Occipital lobe (tissue), 1 donor: ENCODE measurements at regions not wholly inside any gene's neighbourhood (a gene's known extent, or its start where the extent isn't known, plus 50 kb on each side); places are given as distances from the start of the nearest gene placed in this dataset.

Experiments used
- DNase-seq: peaks from one replicate; lab custom pipeline; 2025; lab: John Stamatoyannopoulos, UW

GRCh38 chr1:232555494-232556210 is 74.3 kb downstream of the SIPA1L2 start:
- no peak for DNase-seq

- DNase-seq: no peak
These were observed 75.5 kb downstream of the SIPA1L2 start for GRCh38 chr1:232554409-232554808.

- no peak for DNase-seq
These were observed 76.1 kb downstream of the SIPA1L2 start for GRCh38 chr1:232553809-232554208.

- DNase-seq: no peak
These were observed 76.7 kb downstream of the SIPA1L2 start for GRCh38 chr1:232553050-232553754.

- no peak for DNase-seq
These were observed 78.5 kb downstream of the SIPA1L2 start for GRCh38 chr1:232551386-232551785.

- DNase-seq: no peak
These were observed 79.9 kb downstream of the SIPA1L2 start for GRCh38 chr1:232550007-232550406.

DNA sequence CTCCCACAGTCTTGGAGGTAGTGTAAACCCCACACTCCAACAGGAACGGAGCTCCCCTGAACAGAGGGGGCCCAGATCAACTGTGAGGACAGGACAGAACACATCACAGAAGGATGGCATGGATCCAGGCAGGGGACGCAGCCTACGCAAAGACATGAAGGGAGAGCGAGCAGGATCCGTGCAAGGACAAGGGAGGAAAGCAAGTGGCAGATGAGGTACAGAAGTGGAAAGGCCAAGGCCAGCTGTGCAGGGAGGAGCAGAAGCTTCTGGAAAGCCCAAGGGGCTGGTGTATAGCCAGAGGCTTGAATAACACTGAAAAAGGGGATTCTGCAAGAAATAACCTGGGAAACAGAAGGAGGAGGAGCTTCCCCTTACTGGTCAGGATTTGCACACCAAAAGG is 81.2 kb downstream of the SIPA1L2 start:
- DNase-seq: no peak

GRCh38 chr1:232547938-232548484 is 81.9 kb downstream of the SIPA1L2 start:
- DNase-seq: no peak

- no peak for DNase-seq
These were observed 87.0 kb downstream of the SIPA1L2 start for GRCh38 chr1:232542633-232543593.

DNA sequence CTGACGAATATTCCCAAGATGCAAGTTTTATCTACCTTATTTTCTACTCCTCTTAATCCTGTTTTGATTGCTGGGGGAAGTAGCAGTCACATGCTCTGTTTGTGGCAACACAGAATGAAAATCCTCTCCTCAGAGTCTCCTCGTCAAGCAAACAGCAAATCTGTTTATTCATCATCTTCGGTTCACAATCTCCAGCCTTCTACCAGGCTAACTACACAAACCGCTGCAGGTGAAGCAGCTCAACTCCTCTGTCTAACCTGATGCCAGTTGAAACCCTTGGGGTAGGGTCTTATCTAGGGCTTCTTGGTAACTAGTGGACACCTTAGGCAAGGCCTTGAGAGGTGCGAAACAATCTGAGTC is 91.0 kb downstream of the SIPA1L2 start:
- DNase-seq: no peak

- DNase-seq: no peak
These were observed 91.5 kb downstream of the SIPA1L2 start for GRCh38 chr1:232538224-232538942.

DNA sequence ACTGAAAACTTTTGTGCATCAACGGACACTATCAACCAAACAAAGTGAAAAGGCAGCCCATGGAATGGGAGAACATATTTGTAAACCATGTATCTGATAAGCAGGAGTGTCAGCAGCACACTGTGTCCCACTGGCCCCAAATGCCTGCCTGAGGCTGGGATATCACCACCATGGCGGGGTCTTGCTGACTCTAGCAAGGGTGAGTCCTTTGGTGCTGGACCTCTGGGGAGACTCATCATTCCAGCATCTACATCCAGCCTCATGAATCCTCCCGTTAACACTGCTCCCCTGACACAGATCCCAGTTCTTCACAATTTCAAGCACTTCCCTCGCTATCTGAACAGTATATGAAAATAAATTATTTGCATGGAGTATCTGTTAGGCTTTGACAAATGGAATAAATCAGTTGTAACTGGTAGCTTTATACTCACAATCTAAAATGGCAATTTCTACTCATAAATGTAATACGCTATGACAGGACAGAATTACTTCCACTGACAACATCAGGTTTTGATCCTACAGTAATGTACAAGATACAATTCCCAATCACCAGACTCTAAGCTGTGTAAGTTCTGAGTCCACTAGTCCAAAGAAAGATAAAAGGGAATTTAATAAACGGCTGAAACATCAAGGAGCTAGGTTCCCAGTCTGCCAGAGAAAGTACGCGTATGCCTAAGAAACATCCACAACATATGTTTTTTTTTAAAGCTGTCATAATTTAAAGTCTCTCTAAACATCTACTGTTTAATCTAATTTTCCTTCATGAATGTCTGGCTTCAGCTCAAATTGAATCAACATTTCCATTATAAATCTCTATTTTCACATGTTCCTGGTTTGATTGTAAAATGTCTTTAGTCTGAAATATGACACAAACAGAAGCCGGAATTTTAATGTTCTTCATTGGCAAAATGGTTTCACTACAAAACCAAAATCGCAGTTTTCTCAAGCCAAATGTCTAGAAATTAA is 95.1 kb downstream of the SIPA1L2 start:
- DNase-seq: no peak

DNA sequence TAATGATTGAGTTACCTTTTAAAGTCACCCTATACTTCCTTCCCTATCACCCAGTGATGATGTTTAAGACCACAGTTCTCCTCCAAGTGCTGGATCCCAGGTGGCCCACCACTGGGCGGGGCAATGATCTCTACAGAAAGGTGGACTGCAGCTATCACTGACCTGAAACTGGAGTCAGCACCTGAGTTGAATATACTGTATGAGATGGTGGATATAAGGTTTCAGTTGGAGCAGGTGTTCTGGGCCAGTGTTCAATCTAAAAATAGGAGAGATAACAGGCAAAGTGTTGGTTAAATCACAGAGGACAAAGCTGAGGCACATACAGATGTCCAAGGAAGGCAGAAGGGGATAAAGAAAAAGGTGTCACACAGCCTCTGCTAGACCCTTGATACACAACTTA is 96.6 kb downstream of the SIPA1L2 start:
- DNase-seq: no peak

- no peak for DNase-seq
These were observed 97.0 kb downstream of the SIPA1L2 start for GRCh38 chr1:232532901-232533300.

DNA sequence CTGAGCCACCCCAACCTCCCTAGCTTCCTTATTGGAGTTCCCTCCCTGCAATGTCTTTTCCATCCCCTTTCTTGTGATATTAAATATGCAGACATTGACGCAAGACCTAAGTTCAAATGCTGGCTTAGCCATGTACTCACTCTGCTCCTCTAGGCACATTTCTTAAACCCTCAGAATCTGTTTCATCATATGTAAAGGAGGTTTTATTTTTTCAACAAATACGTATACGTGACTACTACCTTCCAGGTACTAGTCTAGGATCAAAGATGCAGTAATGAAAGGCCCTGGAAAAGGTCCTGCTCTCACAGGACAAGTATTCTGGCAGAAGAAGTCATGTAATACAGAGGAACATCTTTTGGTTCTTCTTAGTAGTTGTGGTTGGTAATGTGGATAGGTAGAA is 98.6 kb downstream of the SIPA1L2 start:
- DNase-seq: no peak

GRCh38 chr1:232529747-232530146 is 100.2 kb downstream of the SIPA1L2 start:
- no peak for DNase-seq

DNA sequence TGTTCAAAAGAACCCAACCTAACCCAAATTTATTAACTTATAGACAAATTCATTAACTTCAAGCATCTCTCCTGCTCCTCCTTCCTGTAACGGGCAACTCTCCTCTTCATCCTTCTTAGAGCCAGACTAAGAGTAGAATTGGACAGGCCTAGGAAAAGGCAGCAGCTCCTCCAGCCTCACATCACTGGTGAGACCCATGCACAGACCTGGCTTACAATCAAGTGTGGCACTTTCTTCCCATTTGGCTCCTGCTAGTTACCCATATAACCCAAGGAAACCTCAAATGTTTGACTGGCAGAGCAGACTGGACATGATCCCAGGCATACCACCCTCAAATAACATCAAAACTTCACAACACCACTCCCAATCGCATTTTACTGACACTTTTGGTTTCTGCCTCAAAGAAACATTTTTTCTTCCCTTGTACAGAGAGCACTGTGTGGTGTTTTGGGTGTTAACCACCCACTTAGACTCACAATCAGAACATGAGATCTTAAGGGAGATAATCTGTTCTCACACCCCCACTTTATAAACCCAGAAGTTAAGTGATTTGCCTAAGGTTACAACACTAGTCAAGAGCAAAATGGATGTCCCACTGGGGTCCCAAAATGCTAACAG is 101.4 kb downstream of the SIPA1L2 start:
- DNase-seq: no peak

GRCh38 chr1:232524056-232524455 is 105.9 kb downstream of the SIPA1L2 start:
- no peak for DNase-seq

- DNase-seq: no peak
These were observed 107.7 kb downstream of the SIPA1L2 start for GRCh38 chr1:232522189-232522588.

GRCh38 chr1:232521660-232522059 is 108.3 kb downstream of the SIPA1L2 start:
- no peak for DNase-seq
